Stimulated activated CD4-positive, alpha-beta T cell treated with anti-CD3 and anti-CD28 coated beads, Interleukin-12 subunit alpha, Interleukin-12 subunit beta, amount 100 ng/mL, for 4 hours (primary cell): ENCODE measurements at regions not wholly inside any gene's neighbourhood (a gene's known extent, or its start where the extent isn't known, plus 50 kb on each side); places are given as distances from the start of the nearest gene placed in this dataset.

Experiments
- DNase-seq: peaks from one replicate; pipeline ENCODE4 v3.0.0-alpha.2; 2020

DNA sequence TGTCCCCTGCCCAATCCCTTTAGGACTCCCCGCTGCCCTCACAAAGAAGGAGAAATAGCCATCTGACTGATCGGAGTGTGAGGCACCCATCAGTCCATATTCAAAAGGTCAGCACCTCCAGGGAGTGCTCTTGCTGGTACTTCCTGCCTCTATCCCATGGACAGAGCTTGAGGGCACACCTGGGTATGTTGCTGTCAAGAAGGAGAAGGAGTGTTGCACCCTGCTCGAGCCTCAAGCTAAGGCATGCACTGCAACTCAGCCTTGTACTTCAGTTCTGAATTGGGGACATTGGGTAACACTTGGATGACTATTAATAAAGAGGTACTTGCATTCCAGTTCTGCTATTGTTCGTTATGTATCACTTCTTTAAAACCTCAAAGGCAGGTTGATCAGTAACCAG lies 190.3 kb upstream of the ZC3H12A start:
- no peak for DNase-seq

DNA sequence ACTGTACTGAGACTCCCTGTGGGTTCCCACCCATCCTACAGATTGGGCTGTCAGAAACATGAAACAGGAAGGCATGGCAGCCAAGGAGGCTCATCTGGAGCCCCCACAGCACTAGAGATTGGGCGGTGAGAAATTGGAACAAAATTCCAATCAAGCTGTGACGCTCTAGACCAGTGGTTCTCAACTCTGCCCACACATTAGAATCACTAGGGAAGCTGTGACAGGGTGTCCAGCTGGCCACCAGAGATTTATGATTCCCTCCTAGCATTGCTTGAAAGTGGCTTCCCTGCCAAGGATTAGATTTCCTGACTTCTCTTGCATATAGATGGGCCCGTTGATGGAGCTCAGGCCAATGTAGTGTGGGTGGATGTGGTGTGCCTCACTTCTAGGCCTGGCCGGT lies 187.5 kb upstream of the ZC3H12A start:
- DNase-seq: no peak

DNA sequence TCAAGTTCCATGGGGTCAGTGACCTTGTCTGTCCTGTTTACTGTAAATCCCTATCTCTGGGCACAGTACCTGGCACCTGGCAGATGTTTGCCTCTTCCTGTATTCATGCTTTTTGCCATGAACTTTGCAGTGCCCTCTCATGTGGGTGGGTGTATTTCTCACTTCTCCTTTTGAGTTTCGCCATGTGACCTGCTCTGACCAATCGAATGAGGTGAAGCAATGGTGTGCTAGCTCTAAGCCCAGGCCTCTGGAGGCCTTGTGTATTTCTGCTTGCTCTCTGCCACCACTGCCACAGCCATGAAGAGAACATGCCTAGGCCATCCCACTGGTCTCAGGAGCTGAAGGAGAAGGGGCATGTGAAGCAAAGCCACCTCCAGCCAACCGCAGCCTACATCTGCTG lies 185.5 kb upstream of the ZC3H12A start:
- DNase-seq: no peak

DNA sequence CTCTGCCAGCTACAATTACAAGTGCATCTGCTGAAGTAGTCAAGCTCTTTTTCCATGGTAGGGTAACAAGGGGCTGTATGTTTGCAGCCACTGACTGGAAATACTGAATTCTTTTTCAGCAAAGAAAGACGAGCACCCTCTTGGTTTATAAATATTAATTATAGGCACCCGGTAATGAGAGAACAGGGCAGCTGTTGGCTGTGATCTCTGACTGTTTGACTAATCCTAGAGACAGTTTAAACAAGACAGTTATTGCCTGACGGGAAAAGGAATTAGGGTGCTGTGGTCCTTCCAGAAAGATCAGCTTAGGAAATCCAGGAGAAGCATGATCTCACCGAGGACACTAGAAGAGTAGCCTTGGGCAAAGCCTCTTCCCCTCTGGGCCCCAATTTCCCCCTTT lies 183.7 kb upstream of the ZC3H12A start:
- no peak for DNase-seq

DNA sequence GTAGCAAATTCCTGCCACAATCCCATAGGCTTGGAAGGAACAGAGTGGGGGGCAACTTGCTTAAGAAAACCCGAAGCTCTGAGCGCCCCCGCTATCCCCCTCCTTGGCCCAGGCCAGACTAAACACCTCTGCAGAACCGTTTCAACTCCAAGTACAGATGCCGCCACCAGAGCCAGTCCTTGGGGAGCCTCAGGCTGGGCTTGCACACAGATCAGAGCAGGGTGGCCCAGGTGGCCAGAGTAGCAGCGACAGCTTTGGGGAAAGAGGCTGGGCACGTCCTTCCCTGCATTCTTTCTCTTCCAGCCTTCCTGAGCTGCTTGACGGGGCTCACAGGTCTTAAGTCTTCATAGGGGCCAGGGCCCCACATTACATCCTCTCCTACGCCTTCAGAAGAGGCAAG lies 181.6 kb upstream of the ZC3H12A start:
- DNase-seq: no peak

DNA sequence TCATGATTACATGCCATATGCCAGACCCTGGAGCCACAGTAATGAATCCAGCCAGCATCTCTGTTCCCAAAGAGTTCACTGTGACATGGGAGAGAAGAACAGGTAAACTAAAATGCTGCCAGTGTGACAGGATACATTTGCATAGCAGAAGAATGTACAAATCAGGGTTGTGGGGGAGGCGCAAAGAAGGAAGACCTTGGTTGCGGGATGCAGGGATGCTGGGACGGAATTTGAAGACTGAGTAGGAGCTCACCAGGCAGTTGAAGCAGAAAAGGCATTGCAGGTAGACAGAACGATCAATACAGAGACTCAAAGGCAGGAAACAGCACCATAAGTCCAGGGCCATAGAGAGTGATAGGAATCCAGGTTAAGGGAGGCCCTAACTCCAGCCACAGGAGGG lies 180.3 kb upstream of the ZC3H12A start:
- no peak for DNase-seq

DNA sequence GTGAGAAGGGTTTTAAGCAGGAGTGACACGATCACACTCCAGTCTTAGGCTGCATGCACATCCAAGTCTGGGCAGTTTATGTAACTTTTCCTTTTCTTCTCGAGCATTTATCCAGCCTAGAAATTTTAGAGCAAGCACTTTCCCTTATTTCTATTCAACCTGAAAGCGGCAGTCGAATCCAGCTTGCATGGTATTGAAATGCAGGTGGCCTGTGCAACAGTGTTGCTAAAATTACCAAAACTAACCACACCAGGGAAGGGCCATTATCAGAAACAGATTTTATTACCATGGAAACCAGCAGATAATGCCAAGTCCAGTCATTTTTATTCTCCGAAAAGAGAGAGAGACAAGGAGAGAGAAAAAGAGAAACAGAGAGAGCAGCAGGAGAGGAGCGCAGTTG lies 179.9 kb upstream of the ZC3H12A start:
- no peak for DNase-seq

DNA sequence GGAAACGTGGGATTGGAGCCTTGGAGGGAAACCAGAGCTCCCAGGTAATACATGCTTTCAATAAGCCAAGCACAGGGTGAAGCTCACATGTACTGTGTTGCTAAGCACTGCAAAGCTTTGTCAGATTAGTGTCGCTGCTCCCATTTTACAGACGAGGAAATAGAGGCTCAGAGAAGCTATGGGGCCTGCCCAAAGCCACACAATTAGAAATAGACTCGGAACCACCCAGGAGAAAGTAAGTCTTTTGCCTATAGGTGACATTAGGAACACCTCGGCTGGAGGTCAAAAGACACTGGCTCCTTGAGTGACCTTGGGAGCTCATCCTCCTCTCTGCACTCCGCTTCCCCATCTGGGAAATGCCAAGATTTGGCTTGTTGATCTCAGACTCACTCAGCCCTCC lies 175.6 kb upstream of the ZC3H12A start:
- no peak for DNase-seq

DNA sequence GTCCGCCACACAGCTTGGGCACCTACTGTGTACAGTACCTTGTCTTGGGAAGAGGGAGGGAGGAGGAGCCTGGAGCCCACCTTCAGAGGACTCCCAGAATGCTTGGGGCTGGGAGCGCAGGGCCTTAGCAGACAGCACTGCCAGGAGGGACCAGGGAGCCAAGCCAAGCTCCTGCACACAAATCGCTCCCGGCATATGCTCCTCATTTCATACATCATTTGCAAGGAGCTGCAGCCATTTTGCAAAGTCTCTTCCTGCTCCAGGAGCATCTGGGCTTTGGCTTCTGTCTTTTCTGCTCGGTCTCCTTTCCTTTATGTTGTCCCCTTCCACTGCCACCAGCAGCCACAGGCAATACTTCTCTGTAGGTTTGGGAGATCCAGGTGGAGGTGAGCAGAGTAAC lies 175.2 kb upstream of the ZC3H12A start:
- no peak for DNase-seq

DNA sequence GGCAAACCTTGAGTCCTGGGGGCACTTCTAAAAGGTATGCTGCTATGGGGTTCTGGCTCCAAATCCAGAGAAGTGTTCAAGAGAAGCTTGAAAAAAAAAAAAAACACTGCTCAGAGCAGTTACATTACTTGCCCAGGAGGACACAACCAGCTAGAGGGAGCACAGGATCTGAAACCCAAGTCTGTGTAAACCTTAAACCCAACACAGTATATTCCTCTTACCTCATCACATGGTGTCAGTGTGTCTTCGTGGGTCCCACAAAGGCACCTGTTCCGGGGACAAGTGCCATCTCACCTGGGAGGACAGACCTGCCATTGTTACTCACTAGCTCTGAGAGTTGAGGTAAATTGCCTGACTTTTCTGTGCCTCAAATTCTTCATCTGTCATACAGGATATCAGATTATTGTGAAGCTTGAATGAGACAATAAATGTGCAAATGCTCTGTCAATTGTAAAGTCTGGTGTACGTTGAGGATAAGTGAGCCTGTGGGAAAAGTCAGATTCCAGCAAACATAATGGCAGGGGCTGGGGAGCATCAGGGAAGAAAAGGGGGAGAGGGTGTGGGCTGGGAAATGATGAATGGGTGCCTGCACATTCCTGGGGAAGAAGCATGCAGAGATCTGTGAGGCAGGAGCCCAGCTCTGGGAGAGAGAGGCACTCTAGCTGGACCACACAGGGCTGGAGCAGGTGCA lies 170.4 kb upstream of the ZC3H12A start:
- DNase-seq: no peak

DNA sequence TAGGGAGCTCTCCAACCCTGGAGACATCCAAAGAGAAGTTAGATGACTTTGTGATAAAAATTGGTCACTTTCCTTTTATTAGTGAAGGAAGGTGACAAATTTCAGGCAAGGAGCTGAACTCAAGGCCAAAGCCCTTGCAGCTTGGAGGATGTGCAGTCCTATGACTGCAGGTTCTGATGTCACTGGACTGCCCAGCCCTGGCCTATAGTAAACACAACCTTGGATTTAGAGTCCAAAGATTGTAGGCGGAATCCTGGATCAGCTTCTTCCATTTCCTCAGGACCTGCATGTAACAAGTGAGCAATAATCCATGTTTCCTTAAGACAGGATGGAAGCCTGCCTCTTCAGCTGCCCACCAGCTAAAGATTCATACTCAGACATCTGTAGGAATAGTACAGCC lies 169.3 kb upstream of the ZC3H12A start:
- DNase-seq: no peak

DNA sequence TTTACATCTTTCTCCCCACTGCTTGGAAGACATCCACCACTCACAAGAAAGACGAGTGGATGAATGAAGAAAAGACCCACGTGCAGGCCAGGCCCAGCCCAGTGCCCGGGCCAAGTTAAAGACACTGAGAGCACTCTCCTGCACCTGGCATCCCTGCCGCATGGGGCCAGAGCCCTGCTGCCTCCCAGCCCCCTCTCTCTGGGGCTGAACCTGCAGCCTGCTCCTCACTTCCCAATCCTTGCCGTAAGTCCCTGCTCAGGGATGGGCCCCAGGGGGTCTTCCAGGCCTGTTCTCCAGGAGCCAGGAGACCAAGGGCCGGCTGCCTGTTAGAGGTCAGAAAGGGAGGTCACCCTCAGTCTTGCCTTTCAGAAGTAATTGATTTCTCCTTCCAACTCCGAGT lies 168.5 kb upstream of the ZC3H12A start:
- DNase-seq: no peak

DNA sequence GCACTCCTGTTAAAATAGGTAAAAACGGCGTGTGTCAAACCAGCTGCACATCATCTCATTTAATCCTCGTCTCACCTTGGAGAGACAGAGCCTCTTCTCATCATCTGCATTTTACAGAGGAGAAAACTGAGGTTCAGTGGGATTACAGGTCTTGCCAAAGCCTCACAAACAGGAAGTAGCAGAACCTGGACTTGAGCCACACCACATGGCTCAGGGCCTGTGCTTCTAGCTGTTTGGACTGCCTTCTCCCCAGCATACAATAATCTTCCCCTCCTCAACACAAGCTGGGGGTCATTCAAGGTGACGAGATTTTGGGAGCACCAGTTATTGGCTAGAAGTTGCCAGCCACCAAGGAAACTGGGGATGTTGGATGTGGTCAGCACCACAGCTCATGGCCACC lies 167.9 kb upstream of the ZC3H12A start:
- no peak for DNase-seq

DNA sequence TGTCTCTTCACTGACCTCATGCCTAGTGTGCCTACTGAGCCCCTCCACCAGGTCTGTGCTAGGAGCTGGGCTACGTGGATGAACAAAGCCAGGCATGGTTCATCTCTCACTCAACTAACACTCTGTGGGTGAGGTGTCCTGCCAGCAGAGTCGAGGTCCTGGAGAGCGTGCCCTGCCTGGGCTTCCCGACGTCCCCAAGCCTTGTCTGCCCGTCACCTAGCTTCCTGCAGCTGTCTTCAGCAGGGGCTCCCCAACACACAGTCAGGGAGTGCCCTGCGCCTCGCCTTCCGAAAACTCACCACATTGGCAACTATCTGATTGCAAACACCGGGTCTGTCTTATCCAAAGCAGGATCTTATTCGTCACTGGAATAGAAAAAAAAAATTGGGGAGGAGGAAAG lies 167.5 kb upstream of the ZC3H12A start:
- DNase-seq: no peak

DNA sequence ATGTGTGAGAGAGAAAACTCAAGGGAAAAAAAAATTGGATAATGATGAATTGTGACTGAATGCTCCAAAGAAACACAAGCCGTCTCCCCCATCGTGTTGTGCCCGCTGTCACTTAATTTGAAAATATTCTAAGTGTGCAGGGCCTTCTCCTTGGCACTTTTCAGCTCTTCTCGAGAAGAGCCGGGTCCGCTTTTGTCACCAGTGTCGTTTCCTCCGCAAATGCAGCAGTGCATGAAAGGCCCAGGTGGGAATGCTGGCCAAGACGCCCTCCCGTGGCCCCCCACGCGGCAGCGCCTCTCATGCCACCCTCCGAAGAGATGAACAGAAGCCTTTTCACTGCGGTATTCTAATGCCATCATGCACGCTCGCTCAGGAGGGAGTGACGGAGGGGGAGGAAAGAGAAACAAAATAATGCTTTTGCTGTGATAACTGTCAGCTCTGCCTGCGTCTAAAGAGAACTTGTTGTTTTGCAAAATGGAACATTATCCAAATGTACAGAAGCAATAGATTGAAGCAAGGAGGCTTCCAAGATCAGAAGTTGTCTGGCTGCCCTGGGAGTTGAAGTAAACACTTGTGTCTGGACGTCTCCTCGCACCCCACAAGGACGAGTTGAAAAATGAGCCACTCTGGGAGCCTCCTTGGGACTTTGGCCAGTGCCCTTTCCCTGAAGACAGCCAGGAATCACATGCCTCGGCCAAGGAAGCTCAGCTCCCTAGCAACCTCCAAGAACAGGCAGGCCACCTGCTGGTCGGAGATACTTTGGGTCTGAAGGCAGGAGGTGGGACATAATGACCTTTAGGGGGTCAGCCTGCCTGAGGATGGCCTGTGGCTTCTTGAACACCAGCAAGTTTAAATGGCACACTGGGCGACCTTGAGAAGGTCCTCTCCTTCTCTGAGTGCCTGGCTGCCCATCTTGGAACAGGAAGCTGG lies 166.1 kb upstream of the ZC3H12A start:
- DNase-seq: no peak

DNA sequence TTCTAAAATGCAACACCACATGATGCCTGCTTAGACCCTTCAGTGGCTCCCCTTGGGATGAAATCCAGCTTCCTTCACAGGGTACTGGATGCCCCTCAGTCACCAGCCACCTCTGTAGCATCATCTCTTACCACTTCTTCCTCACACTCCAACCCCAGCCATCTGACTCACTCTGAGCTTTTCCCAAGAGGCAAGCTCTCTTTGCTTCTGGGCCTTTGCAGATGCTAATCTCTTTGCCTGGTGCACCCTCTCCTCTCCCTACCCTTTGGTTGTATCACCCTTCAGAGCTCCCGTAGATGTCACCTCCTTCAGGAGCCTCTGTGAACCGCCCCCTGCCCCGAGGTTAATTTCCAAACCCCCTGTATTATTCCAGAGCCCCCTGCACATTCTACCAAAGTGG lies 164.8 kb upstream of the ZC3H12A start:
- no peak for DNase-seq

DNA sequence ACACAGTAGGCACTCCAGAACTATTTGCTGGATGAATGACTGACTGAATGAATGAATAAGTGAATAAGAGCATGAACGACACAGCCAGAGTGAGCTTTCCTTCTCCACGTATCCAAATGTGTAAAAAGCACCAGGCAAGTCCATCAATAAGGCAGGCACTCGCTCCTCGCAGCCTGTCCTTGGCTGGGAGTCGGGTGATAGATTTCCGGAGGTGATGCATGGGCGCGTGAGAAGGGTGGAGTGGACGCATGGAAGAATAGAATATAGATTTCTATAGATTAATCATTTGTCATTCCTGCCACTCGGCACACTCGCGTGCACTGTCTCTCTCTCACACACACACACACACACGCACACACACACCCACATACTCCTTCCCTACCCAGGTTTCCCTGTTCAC lies 164.3 kb upstream of the ZC3H12A start:
- DNase-seq: no peak

DNA sequence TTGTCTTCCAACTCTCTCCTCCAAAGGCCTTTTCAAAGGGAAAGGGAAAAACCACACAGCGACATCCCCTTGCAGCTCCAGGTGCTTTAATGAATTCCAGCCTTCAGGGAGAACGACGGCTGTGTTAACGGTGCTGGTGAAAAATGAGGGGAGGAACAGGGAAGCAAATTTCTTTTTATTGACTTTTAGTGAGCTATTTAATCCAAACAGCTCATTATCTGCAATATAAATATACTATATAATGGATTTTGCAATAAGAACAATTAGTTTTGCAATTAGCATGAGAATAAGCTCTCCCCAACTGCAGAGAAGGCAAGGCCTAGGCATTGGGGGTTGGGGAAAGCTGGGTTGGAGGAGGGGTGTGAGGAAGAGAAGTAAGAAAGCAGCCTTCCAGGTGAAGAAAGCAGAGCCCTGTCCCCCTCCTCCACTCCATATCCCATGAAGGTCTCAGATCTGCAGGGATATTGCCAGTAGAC lies 159.0 kb upstream of the ZC3H12A start:
- DNase-seq: no peak

DNA sequence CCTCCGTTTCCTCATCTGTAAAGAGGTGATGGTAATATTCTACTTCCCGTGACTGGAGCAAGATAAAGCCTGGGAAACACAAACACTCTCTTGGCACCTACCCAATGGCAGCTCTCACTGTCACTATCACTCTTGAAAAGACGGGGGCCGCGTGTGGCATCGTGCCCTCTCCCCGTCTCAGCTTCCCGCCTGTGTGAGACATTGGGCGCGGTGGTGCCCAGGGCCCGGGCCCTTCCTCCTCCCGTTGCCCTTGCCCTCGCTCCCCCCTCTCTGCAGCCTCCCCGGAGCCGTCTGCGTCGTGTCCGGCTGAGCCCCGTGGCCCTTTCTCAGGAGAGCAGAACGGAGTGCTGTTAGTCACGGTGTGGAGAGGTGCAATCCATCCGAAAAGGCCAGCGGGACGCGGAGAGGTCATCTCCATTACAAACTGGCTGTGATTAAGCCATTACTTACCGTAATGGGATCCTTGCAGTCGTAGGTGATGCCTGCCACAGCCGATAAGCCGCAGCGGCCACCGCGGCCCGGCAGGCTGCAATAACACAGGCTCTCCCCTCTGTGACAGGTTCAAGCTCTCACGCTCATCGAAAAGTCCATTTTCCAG lies 156.4 kb upstream of the ZC3H12A start:
- DNase-seq: no peak

DNA sequence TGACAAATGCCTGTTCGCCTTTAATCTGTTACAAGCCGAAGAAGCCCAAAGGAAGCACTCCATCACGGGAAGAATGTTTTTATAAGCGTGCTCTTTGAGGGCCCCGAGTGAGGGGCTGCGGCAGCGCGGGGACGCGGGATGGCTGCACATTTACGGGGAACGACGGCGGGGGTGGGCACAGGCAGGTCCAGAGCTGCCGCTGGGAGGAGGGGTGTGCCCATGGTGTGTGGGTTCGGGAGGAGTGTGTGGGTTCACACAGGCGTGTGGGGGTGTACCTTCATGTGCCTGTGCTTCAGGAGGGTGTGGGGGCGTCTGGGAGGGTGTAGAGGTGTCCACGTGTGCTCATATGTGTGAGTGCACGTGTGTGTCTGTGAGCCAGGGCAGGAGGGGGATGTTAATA lies 155.9 kb upstream of the ZC3H12A start:
- no peak for DNase-seq

DNA sequence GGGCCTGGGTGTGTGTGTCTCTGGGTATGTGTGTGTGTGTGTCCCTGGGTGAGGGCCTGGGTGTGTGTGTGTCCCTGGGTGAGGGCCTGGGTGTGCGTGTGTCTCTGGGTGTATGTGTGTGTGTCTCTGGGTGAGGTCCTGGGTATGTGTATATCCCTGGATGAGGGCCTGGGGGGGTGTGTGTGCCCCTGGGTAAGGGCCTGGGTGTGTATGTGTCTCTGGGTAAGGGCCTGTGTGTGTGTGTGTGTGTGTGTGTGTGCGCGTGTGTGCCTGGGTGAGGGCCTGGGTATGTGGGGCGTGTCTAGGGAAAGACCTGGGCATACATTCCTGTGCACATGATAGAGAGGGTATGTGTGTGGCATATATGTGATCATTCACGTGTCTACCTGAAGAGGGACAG lies 155.1 kb upstream of the ZC3H12A start:
- DNase-seq: no peak

DNA sequence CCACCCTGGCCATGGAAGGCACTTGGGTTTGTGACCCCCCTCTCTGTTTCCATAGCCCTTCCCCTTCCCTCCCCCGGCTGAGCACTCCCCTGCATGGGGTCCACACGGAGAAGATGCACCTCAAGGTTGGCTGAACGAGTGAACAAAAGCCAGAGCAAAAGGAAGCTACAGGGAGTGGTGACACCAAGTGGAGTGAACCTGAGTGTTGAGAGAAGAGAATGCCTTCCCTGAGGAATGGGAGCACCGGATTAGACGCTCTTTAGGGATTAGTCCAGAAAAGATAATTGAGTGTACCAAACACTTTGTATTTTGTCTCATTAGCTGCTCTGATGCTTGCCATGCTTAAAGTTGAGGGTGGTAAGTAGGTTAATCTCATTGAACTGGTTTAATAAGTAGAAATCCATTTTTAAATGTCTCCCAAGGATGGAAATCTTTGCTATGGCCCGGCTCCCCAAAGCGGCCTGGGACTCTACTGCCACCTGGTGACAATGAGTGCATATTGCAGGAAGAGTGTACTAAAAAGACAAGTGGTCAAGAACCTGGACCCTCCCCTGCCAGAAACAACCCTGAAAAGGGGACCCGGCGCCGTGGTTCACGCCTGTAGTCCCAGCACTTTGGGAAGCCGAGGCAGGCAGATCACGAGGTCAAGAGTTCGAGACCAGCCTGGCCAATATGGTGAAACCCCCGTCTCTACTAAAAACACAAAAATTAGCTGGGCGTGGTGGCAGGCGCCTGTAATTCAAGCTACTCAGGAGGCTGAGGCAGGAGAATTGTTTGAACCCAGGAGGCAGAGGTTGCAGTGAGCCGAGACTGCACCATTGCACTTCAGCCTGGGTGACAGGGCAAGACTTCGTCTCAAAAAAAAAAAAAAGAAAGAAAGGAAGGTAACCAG lies 150.6 kb upstream of the ZC3H12A start:
- DNase-seq: no peak

DNA sequence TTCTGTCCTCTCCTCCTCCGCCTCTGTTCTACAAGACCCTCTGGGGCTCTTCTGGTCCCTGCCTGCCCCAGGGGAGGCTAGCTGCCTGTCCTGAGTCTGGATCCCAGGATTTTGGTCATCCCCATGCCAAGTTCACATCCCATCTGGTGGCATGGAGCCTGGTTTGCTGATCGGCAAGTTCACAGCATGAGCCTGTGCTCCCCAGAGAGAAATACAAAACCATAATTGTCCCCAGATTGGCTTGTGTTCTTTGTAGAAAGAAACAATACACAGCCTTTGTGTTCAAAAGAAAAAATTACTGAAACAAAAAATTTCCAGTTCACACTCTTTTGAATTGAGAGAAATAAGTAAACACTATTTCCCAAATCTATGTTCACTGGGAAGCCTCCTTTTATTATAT lies 149.4 kb upstream of the ZC3H12A start:
- no peak for DNase-seq
